Erythroblast (primary cell): ENCODE measurements at regions not wholly inside any gene's neighbourhood (a gene's known extent, or its start where the extent isn't known, plus 50 kb on each side); places are given as distances from the start of the nearest gene placed in this dataset.

Source experiments
- GATA1 ChIP-seq: IDR thresholded peaks from 2 replicates; pipeline ENCODE4 v1.6.1; 2011; ENCODE audit warnings: low read depth, mild to moderate bottlenecking, control low read depth, low read length, moderate library complexity
- POLR2A ChIP-seq: IDR thresholded peaks from 2 replicates; pipeline ENCODE4 v1.6.1; 2011; ENCODE audit warnings: mild to moderate bottlenecking, low read length

GRCh38 chr19:31070146-31071065, 278.8 kb downstream of the TSHZ3 start:
- TF ChIP-seq GATA1: no peak
- no peak for TF ChIP-seq POLR2A
